Colonic mucosa (tissue), 4 donors: ENCODE measurements at regions not wholly inside any gene's neighbourhood (a gene's known extent, or its start where the extent isn't known, plus 50 kb on each side); places are given as distances from the start of the nearest gene placed in this dataset.
"Not testable (repeated sequence)": the region's sequence is repeated elsewhere in the genome, so short reads cannot be mapped to it uniquely, and the experiment has no call there.

Experiments used
- DNase-seq: peaks from one replicate; pipeline ENCODE4 v3.0.0-alpha.2; 2020
- H3K27ac ChIP-seq: fragments of 200-600 bp; one replicate; pipeline ENCODE4 v1.8.0; 2021
- H3K27me3 ChIP-seq: fragments of 200-600 bp; one replicate; pipeline ENCODE4 v1.8.0; 2021
- H3K36me3 ChIP-seq: fragments of 200-600 bp; one replicate; pipeline ENCODE4 v1.8.0; 2021
- H3K4me1 ChIP-seq: fragments of 200-600 bp; one replicate; pipeline ENCODE4 v1.8.0; 2021; ENCODE audit warnings: mild to moderate bottlenecking
- H3K4me3 ChIP-seq: fragments of 200-600 bp; one replicate; pipeline ENCODE4 v1.8.0; 2021
- H3K9ac ChIP-seq, 2 donors: one replicate each; pipeline ENCODE4 v1.7.0; 2013; ENCODE audit warnings: control low read depth in 2 of 2, low read depth in 2 of 2, low read length in 2 of 2
- H3K9me3 ChIP-seq: fragments of 200-600 bp; one replicate; pipeline ENCODE4 v1.8.0; 2021
- CTCF ChIP-seq: fragments of 200-600 bp; IDR thresholded peaks from one replicate; pipeline ENCODE4 v1.8.0; 2022; ENCODE audit warnings: antibody characterized with exemption, mild to moderate bottlenecking
- intact Hi-C: fragments of 100-400 bp; cut with DNase I; formaldehyde crosslinking; loops from one replicate; pipeline ENCODE4 v1.14.1; 2022
- donor health status: healthy.
- donor health status: DM: no; HTN: no; CAD: no.
- donor health status: DM: no; HTN: no; CAD: no.

GRCh38 chr14:21780429-21781084 is 106.9 kb upstream of the OR4E1 start:
- TF ChIP-seq CTCF = no peak
- intact Hi-C loops = no loop called here
- H3K27me3 ChIP-seq = no peaks in the 10 kb centered on the region
- no peaks in the 10 kb centered on the region for H3K36me3 ChIP-seq
- no peak for DNase-seq
- no peak overlapping the region for H3K4me3 ChIP-seq
- H3K9me3 ChIP-seq = no peaks in the 10 kb centered on the region
- no peak overlapping the region for H3K27ac ChIP-seq
- H3K4me1 ChIP-seq = no peaks in the 10 kb centered on the region
- H3K9ac ChIP-seq = no peak overlapping the region

- Histone ChIP-seq H3K9ac (no peak overlapping the region), H3K36me3 (no peaks in the 10 kb centered on the region), H3K27me3 (no peaks in the 10 kb centered on the region), H3K9me3 (no peaks in the 10 kb centered on the region), H3K4me1 (no peaks in the 10 kb centered on the region), H3K27ac (no peak overlapping the region), H3K4me3 (no peak overlapping the region)
- no peak for DNase-seq
- intact Hi-C loops = no loop called here
- TF ChIP-seq CTCF = no peak
These were observed 98.1 kb upstream of the OR4E1 start for GRCh38 chr14:21771671-21772070.

- intact Hi-C loops = no loop called here
- no peak overlapping the region for H3K9ac ChIP-seq
- no peak for DNase-seq
- H3K27ac ChIP-seq = no peak overlapping the region
- no peaks in the 10 kb centered on the region for H3K4me1 ChIP-seq
- no peak overlapping the region for H3K4me3 ChIP-seq
- no peaks in the 10 kb centered on the region for H3K27me3 ChIP-seq
- no peak for TF ChIP-seq CTCF
- H3K36me3 ChIP-seq = no peaks in the 10 kb centered on the region
- H3K9me3 ChIP-seq = no peaks in the 10 kb centered on the region
These were observed 95.2 kb upstream of the OR4E1 start for GRCh38 chr14:21768875-21769257.

- intact Hi-C loops = no loop called here
- Histone ChIP-seq H3K27ac (no peak overlapping the region), H3K9ac (no peak overlapping the region), H3K27me3 (no peaks in the 10 kb centered on the region), H3K9me3 (no peaks in the 10 kb centered on the region), H3K36me3 (no peaks in the 10 kb centered on the region), H3K4me1 (no peaks in the 10 kb centered on the region), H3K4me3 (no peak overlapping the region)
- no peak for DNase-seq
- peak; percentile 34 for TF ChIP-seq CTCF
These were observed 94.7 kb upstream of the OR4E1 start for GRCh38 chr14:21768116-21768874.

GRCh38 chr14:21760360-21760759 is 86.7 kb upstream of the OR4E1 start:
- H3K9ac ChIP-seq, H3K27ac ChIP-seq, H3K9me3 ChIP-seq, H3K27me3 ChIP-seq, H3K36me3 ChIP-seq, intact Hi-C loops, H3K4me1 ChIP-seq, DNase-seq, H3K4me3 ChIP-seq: not testable (repeated sequence)

- Histone ChIP-seq H3K27ac (no peak overlapping the region), H3K36me3 (no peaks in the 10 kb centered on the region), H3K9me3 (no peaks in the 10 kb centered on the region), H3K9ac (no peak overlapping the region), H3K27me3 (no peaks in the 10 kb centered on the region), H3K4me1 (no peaks in the 10 kb centered on the region), H3K4me3 (no peak overlapping the region)
- intact Hi-C loops = no loop called here
- no peak for TF ChIP-seq CTCF
- no peak for DNase-seq
These were observed 75.8 kb upstream of the OR4E1 start for GRCh38 chr14:21749306-21749868.
